Cardiac muscle cell (in vitro differentiated cells and primary cell): ENCODE measurements at regions not wholly inside any gene's neighbourhood (a gene's known extent, or its start where the extent isn't known, plus 50 kb on each side); places are given as distances from the start of the nearest gene placed in this dataset.

Source experiments
- DNase-seq, 2 donors: peaks; one replicate each; pipeline versions ENCODE4 v3.0.0 to v3.0.0-alpha.2; 2010 to 2017; ENCODE audit warnings: low read depth in 1 of 2, low spot score in 1 of 2
- H3K27ac ChIP-seq: fragments of 200-600 bp; sonication (generic); 2 replicates; pipeline ENCODE4 v1.5.1; 2016
- H3K27me3 ChIP-seq: fragments of 200-600 bp; sonication (generic); 2 replicates; pipeline ENCODE4 v1.6.0; 2016; ENCODE audit warnings: control low read depth
- H3K36me3 ChIP-seq: fragments of 200-600 bp; sonication (generic); 2 replicates; pipeline ENCODE4 v1.5.1; 2016; ENCODE audit warnings: control low read depth
- H3K4me1 ChIP-seq: fragments of 200-600 bp; sonication (generic); 2 replicates; pipeline ENCODE4 v1.8.1; 2017; ENCODE audit warnings: low read depth, mild to moderate bottlenecking, mixed run types
- H3K4me3 ChIP-seq: fragments of 200-600 bp; sonication (generic); 2 replicates; pipeline ENCODE4 v1.5.1; 2016; ENCODE audit warnings: mild to moderate bottlenecking
- H3K9me3 ChIP-seq: fragments of 200-600 bp; sonication (generic); 2 replicates; pipeline ENCODE4 v1.5.1; 2017; ENCODE audit warnings: low read depth, mild to moderate bottlenecking, control low read depth
- CTCF ChIP-seq: IDR thresholded peaks from 2 replicates; pipeline ENCODE4 v1.5.1; 2012; ENCODE audit warnings: low read depth, mild to moderate bottlenecking, low read length

GRCh38 chr14:44053422-44053821 lies 453.7 kb downstream of the FSCB start:
- H3K27me3 ChIP-seq, result no peaks in the 10 kb centered on the region
- no peak for DNase-seq
- no peaks in the 10 kb centered on the region for H3K4me1 ChIP-seq
- no peak overlapping the region for H3K27ac ChIP-seq
- TF ChIP-seq CTCF, result no peak
- no peak overlapping the region for H3K4me3 ChIP-seq
- no peaks in the 10 kb centered on the region for H3K9me3 ChIP-seq
- no peaks in the 10 kb centered on the region for H3K36me3 ChIP-seq

- H3K9me3 ChIP-seq, result no peaks in the 10 kb centered on the region
These were observed 465.4 kb downstream of the FSCB start for GRCh38 chr14:44041700-44042099.

GRCh38 chr14:44040561-44040960 lies 466.5 kb downstream of the FSCB start:
- Histone ChIP-seq H3K27me3 (no peaks in the 10 kb centered on the region), H3K27ac (no peak overlapping the region), H3K36me3 (no peaks in the 10 kb centered on the region), H3K4me1 (no peaks in the 10 kb centered on the region), H3K4me3 (no peak overlapping the region), H3K9me3 (no peaks in the 10 kb centered on the region)
- DNase-seq, result no peak
- no peak for TF ChIP-seq CTCF

More at GRCh38 chr14:44041700-44042099, 465.4 kb downstream of the FSCB start:
- DNase-seq, result no peak
- Histone ChIP-seq H3K4me1 (no peaks in the 10 kb centered on the region), H3K36me3 (no peaks in the 10 kb centered on the region), H3K27me3 (no peaks in the 10 kb centered on the region), H3K27ac (no peak overlapping the region), H3K4me3 (no peak overlapping the region)
- TF ChIP-seq CTCF, result no peak

GRCh38 chr14:44036248-44036647 lies 470.8 kb downstream of the FSCB start:
- Histone ChIP-seq H3K27me3 (no peaks in the 10 kb centered on the region), H3K27ac (no peak overlapping the region), H3K9me3 (no peaks in the 10 kb centered on the region), H3K36me3 (no peaks in the 10 kb centered on the region), H3K4me3 (no peak overlapping the region), H3K4me1 (no peaks in the 10 kb centered on the region)
- TF ChIP-seq CTCF, result no peak
- DNase-seq, result no peak

GRCh38 chr14:44035707-44036106 lies 471.4 kb downstream of the FSCB start:
- no peaks in the 10 kb centered on the region for H3K9me3 ChIP-seq
- no peak overlapping the region for H3K4me3 ChIP-seq
- TF ChIP-seq CTCF, result no peak
- no peaks in the 10 kb centered on the region for H3K4me1 ChIP-seq
- no peak overlapping the region for H3K27ac ChIP-seq
- H3K36me3 ChIP-seq, result no peaks in the 10 kb centered on the region
- no peaks in the 10 kb centered on the region for H3K27me3 ChIP-seq
- no peak for DNase-seq

- TF ChIP-seq CTCF, result no peak
- H3K27me3 ChIP-seq, result no peaks in the 10 kb centered on the region
- no peaks in the 10 kb centered on the region for H3K36me3 ChIP-seq
- no peaks in the 10 kb centered on the region for H3K9me3 ChIP-seq
- H3K4me3 ChIP-seq, result no peak overlapping the region
- peak in 1 of 2 donors; percentile 25 for DNase-seq
- no peaks in the 10 kb centered on the region for H3K4me1 ChIP-seq
- H3K27ac ChIP-seq, result no peak overlapping the region
These were observed 476.2 kb downstream of the FSCB start for GRCh38 chr14:44030831-44031383.
